ENCODE measurements at regions not wholly inside any gene's neighbourhood (a gene's known extent, or its start where the extent isn't known, plus 50 kb on each side); places are given as distances from the start of the nearest gene placed in this dataset.

DNA sequence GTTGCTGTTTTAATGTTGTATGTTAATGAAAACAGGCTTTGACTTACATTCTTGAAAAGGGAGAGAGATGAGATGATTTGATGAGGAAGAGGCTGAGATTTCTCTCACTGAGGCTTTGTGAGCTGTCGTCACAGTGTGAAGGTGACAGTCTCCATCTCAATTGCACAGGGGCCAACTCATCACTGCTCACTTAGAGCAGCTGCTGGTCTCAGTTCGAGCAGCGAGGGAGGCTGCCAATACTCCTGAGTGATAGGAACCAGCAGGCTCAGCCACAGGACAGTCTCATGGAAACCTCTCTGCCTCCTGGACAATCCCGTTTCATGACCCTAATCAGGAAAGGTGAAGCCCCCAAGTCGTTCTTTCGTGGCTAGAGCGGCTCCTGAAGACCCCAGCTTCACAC lies 170.7 kb upstream of the SOX11 start:
- H3K9me3 ChIP-seq (ENCODE audit: insufficient read depth, low read depth, low read length) = 0 out of 2 replicates have a peak, but pooled peaks cover 3% of the 10 kb centered on the region
- H3K79me2 ChIP-seq (ENCODE audit: insufficient read depth, low read length) = no peaks in the 10 kb centered on the region
- no peaks in the 10 kb centered on the region for H3K4me1 ChIP-seq (ENCODE audit: insufficient read depth, low read length, poor library complexity, severe bottlenecking)
- H3K27me3 ChIP-seq (ENCODE audit: insufficient read depth, low read length, poor library complexity, severe bottlenecking) = no peaks in the 10 kb centered on the region
- H3K9me2 ChIP-seq (replicated peaks; ENCODE audit: low read depth, low read length) = no peaks in the 10 kb centered on the region
- no peaks in the 10 kb centered on the region for H3F3A ChIP-seq (ENCODE audit: low read depth)
- no peak overlapping the region for H3K9ac ChIP-seq (ENCODE audit: low read depth, low read length, poor library complexity, severe bottlenecking)
- no peak overlapping the region for H2AFZ ChIP-seq (ENCODE audit: low read length)
- H3K4me3 ChIP-seq (ENCODE audit: low read length, poor library complexity, severe bottlenecking) = no peak overlapping the region
- no peaks in the 10 kb centered on the region for H4K20me1 ChIP-seq (ENCODE audit: insufficient read depth, low read length, poor library complexity, severe bottlenecking)
- TF ChIP-seq, protein P1, sequence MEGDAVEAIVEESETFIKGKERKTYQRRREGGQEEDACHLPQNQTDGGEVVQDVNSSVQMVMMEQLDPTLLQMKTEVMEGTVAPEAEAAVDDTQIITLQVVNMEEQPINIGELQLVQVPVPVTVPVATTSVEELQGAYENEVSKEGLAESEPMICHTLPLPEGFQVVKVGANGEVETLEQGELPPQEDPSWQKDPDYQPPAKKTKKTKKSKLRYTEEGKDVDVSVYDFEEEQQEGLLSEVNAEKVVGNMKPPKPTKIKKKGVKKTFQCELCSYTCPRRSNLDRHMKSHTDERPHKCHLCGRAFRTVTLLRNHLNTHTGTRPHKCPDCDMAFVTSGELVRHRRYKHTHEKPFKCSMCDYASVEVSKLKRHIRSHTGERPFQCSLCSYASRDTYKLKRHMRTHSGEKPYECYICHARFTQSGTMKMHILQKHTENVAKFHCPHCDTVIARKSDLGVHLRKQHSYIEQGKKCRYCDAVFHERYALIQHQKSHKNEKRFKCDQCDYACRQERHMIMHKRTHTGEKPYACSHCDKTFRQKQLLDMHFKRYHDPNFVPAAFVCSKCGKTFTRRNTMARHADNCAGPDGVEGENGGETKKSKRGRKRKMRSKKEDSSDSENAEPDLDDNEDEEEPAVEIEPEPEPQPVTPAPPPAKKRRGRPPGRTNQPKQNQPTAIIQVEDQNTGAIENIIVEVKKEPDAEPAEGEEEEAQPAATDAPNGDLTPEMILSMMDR (conservative IDR thresholded peaks at IDR 0.05; ENCODE audit: low read length) = no peak
- TF ChIP-seq EZH2phosphoT487 (IDR thresholded peaks at IDR 0.05; ENCODE audit: borderline replicate concordance) = no peak
- H3K36me3 ChIP-seq (ENCODE audit: insufficient read depth, low read length) = no peaks in the 10 kb centered on the region
- no peak overlapping the region for H3K4me2 ChIP-seq (ENCODE audit: low read depth, low read length, poor library complexity, severe bottlenecking)

DNA sequence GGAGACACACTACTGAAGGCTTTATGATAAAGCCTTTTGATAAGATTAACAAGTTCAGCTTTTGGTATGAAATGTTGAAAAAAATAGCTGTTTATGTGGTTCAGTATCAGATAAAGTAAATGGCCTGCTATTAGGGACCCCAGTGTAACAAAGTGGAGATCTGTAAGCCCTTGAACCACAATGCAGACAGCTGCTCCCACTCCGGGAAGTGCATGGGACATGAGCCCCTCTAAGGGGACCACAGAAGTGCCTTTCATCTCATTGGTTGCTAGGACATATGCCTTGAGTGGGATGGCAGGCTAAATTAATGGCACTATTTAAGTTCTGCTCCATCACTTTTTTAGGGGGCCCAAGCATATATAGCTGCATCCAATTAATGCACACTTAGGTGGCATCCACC lies 167.6 kb upstream of the SOX11 start:
- Histone ChIP-seq H3F3A (ENCODE audit: low read depth) (no peaks in the 10 kb centered on the region), H3K79me2 (ENCODE audit: insufficient read depth, low read length) (no peaks in the 10 kb centered on the region), H3K9me2 (replicated peaks; ENCODE audit: low read depth, low read length) (no peaks in the 10 kb centered on the region), H3K4me1 (ENCODE audit: insufficient read depth, low read length, poor library complexity, severe bottlenecking) (no peaks in the 10 kb centered on the region), H3K4me2 (ENCODE audit: low read depth, low read length, poor library complexity, severe bottlenecking) (no peak overlapping the region), H3K4me3 (ENCODE audit: low read length, poor library complexity, severe bottlenecking) (no peak overlapping the region), H4K20me1 (ENCODE audit: insufficient read depth, low read length, poor library complexity, severe bottlenecking) (no peaks in the 10 kb centered on the region), H3K36me3 (ENCODE audit: insufficient read depth, low read length) (no peaks in the 10 kb centered on the region), H3K9me3 (ENCODE audit: insufficient read depth, low read depth, low read length) (no peaks in the 10 kb centered on the region), H2AFZ (ENCODE audit: low read length) (no peak overlapping the region), H3K27me3 (ENCODE audit: insufficient read depth, low read length, poor library complexity, severe bottlenecking) (no peaks in the 10 kb centered on the region), H3K9ac (ENCODE audit: low read depth, low read length, poor library complexity, severe bottlenecking) (no peak overlapping the region)
- no peak for TF ChIP-seq EZH2phosphoT487 (IDR thresholded peaks at IDR 0.05; ENCODE audit: borderline replicate concordance)
- TF ChIP-seq, protein P1 (conservative IDR thresholded peaks at IDR 0.05; ENCODE audit: low read length) = no peak

GRCh38 chr2:5528706-5529105 lies 163.5 kb upstream of the SOX11 start:
- H3K27me3 ChIP-seq (ENCODE audit: insufficient read depth, low read length, poor library complexity, severe bottlenecking) = no peaks in the 10 kb centered on the region
- TF ChIP-seq, protein P1 (conservative IDR thresholded peaks at IDR 0.05; ENCODE audit: low read length) = no peak
- no peak for TF ChIP-seq EZH2phosphoT487 (IDR thresholded peaks at IDR 0.05; ENCODE audit: borderline replicate concordance)
- H3K9me2 ChIP-seq (replicated peaks; ENCODE audit: low read depth, low read length) = no peaks in the 10 kb centered on the region
- H3K9ac ChIP-seq (ENCODE audit: low read depth, low read length, poor library complexity, severe bottlenecking) = no peak overlapping the region
- H3K9me3 ChIP-seq (ENCODE audit: insufficient read depth, low read depth, low read length) = no peaks in the 10 kb centered on the region
- H3K79me2 ChIP-seq (ENCODE audit: insufficient read depth, low read length) = no peaks in the 10 kb centered on the region
- H3K4me1 ChIP-seq (ENCODE audit: insufficient read depth, low read length, poor library complexity, severe bottlenecking) = no peaks in the 10 kb centered on the region
- no peaks in the 10 kb centered on the region for H4K20me1 ChIP-seq (ENCODE audit: insufficient read depth, low read length, poor library complexity, severe bottlenecking)
- no peaks in the 10 kb centered on the region for H3K36me3 ChIP-seq (ENCODE audit: insufficient read depth, low read length)
- no peak overlapping the region for H3K4me2 ChIP-seq (ENCODE audit: low read depth, low read length, poor library complexity, severe bottlenecking)
- H3K4me3 ChIP-seq (ENCODE audit: low read length, poor library complexity, severe bottlenecking) = no peak overlapping the region
- H3F3A ChIP-seq (ENCODE audit: low read depth) = no peaks in the 10 kb centered on the region
- H2AFZ ChIP-seq (ENCODE audit: low read length) = no peak overlapping the region
